Fibroblast of skin of left quadriceps (primary cell): ENCODE measurements at regions not wholly inside any gene's neighbourhood (a gene's known extent, or its start where the extent isn't known, plus 50 kb on each side); places are given as distances from the start of the nearest gene placed in this dataset.
"Not testable (repeated sequence)": the region's sequence is repeated elsewhere in the genome, so short reads cannot be mapped to it uniquely, and the experiment has no call there.

ENCODE experiments used
- DNase-seq, 2 experiments: peaks; one replicate each; pipeline ENCODE4 v3.0.0-alpha.2; 2013; ENCODE audit warnings: low read depth in 2 of 2

- peak; percentile 35 to 47 for DNase-seq
These were observed 56.7 kb upstream of the LRFN5 start for GRCh38 chr14:41549821-41550607.

DNA sequence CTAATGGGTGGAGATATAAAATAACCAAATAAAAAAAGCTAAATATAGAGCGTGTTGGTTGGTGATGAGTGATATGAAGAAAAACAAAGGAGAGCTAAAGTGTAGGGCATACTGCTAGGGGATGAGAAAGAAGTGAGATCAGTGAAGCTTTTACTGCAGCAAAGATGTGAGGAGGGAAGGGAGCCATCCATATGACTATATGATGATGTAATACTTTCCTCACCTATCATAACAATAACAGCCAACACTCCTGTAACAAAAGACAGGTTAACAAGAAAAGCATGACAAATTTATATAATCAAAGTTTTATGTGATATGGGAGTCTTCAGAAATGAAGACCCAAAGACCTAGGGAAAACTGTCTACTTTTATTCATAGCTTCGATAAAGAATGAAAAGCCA lies 57.4 kb upstream of the LRFN5 start:
- no peak for DNase-seq

GRCh38 chr14:41548666-41549065 lies 58.0 kb upstream of the LRFN5 start:
- no peak for DNase-seq

DNA sequence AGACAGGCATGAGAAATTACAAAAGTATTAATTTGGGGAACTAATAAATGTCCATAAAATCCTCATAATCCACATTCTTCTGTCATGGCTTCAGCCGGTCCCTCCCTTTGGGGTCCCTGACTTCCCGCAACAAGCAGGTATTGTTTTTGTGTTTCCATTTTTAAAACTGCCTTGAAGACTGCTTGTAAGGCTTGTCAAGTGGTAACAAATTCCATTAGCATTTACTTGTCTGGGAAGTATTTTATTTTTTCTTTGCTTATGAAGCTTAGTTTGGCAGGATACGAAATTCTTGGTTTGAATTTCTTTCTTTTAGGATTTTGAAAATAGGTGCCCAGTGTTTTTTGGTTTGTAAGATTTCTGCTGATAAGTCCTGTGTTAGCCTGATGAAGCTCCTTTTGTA lies 65.3 kb upstream of the LRFN5 start:
- DNase-seq: no peak

- no peak for DNase-seq
These were observed 74.4 kb upstream of the LRFN5 start for GRCh38 chr14:41532255-41532654.

DNA sequence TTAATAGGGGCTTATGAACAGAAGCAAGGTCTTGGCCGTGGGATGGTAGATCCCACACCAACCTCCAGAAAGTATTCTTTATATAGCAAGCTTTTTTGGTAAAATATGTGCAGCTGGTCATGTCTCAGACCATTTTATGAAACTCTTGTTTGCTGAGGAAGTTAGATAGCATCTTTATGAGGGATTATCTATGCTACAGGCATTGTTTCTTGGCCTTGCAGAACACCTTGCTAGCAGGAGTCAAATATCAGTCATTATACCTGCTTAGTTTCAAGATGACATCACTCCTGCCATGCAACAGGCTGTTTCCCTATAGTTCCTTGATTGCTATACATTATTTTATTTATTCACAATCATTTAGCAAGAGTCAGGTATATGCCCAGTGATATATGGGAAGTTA lies 84.8 kb upstream of the LRFN5 start:
- DNase-seq: no peak

DNA sequence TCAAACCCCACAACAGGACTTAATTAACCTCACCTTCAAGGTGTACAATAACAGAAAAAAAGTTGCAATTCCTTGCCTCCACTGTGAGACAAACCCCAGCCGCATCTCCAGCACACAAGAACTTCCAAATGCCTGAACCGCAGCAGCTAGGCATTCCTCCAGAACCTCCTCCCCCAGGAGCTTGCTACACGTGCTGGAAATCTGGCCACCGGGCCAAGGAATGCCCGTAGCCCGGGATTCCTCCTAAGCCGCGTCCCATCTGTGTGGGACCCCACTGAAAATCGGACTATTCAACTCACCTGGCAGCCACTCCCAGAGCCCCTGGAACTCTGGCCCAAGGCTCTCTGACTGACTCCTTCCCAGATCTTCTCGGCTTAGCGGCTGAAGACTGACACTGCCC lies 88.6 kb upstream of the LRFN5 start:
- DNase-seq: not testable (repeated sequence)

DNA sequence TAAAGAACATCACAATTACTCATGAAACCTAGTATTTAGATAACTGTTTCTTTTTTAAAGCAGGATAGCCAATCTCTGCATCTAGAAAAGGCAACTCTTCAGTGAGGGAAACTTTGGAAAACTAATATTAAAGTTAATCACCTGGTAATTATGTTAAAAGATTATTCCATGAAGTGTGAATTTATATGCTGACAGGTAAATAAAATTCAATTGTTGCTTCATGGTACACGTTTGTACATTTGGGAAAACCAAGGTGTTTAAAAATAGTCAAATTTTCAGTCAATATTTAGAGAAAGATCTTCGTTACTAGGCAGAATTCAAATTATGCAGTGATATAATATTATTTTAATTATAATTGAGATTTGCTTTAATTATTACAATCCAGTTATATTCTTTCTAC lies 100.1 kb upstream of the LRFN5 start:
- no peak for DNase-seq

- DNase-seq: no peak
These were observed 101.2 kb upstream of the LRFN5 start for GRCh38 chr14:41505491-41505890.

DNA sequence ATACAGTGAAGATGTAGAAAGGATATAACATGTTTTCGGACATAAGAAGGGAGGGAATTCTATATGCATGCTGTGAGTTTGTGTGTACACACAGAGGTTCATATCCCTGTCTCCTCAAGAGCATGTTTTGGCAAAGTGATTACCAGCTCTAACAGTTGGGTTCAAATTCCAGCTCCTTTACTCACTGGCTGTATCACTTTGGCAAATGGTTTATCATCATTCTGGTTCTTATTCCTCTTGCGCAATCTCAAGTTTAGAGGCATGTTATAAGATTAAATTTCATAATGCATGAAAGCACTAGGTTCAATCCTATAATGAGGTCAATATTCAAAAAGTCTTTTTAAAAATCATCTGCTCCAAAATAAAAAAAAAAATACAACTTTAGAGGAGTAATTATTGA lies 107.7 kb upstream of the LRFN5 start:
- no peak for DNase-seq

GRCh38 chr14:41490323-41490722 lies 116.4 kb upstream of the LRFN5 start:
- DNase-seq: no peak

GRCh38 chr14:41489315-41489972 lies 117.2 kb upstream of the LRFN5 start:
- no peak for DNase-seq

- DNase-seq: no peak
These were observed 118.3 kb upstream of the LRFN5 start for GRCh38 chr14:41488401-41488800.

GRCh38 chr14:41482861-41483260 lies 123.8 kb upstream of the LRFN5 start:
- no peak for DNase-seq

DNA sequence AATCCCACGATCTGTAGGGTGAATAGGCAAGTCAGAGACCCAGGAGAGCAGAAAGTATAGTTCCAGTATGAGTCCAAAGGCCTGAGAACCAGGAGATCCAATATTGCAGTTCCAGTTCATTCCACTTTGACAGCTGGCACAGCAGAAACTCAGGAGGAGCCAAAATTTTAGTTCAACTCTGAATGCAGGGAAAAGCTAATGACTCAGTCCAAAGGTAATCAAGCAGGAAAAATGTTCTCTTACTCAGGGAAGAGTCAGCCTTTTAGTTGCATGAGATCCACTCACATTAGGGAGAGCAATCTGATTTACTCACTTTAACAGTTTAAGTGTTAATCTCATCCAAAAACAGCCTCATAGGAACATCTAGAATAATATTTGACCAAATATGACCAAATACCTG lies 130.2 kb upstream of the LRFN5 start:
- DNase-seq: no peak

DNA sequence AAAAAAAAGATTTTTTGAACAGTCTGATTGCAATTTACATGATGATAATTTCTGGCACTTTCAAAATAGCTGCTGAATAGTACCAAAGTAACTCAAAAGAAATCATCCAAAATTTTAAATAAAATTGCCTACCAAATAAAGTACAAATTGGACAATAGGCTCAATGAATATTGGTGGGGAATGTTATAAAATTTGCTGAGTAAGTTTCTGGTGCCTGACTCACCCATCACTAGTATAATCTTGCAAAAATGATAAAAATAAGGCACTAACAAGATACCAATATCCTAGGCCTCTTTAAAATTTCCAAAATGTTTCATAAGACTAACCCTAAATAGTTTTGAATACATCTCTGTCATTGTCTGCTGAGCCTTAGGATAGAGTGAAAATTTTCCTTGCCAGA lies 145.3 kb upstream of the LRFN5 start:
- no peak for DNase-seq

DNA sequence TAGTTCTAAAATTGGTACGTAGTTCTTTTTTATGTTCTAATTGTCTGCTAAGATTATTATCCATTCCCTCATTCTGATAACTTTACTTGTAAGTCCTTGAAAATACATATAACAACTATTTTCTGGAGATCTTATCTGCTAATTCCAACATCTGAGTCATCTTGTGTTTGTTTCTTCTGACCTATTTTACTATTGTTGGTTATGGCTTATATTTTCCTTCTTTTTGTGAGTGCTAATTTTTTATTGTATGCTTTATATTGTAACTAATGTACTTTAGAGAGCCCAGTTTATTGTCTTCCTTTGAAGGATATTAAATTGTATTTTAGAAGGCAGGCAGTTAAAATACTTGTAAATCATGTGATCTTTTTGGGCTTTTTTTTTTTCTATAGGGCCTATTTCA lies 149.3 kb upstream of the LRFN5 start:
- DNase-seq: no peak

GRCh38 chr14:41449066-41449465 lies 157.6 kb upstream of the LRFN5 start:
- no peak for DNase-seq

DNA sequence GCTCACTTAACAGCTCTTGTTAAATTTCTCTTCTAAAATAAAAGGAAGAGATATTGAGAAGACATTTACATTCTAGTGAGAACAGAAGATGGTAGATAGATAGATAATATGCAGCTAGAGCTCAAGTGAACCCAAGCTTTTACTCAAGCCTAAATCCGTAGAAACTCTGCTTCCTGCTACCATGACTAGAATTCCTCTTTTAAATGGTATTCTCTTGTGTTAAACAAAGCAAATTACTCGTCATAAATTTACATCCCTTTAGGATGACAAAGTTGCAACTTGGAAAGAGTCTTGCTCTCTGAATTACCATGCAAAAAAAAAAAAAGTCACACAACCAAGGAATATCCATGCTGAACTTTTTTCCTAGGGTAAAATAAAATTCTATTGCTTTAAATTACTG lies 160.7 kb upstream of the LRFN5 start:
- DNase-seq: no peak

GRCh38 chr14:41423503-41423902 lies 183.2 kb upstream of the LRFN5 start:
- no peak for DNase-seq

GRCh38 chr14:41421308-41421707 lies 185.4 kb upstream of the LRFN5 start:
- DNase-seq: not testable (repeated sequence)

GRCh38 chr14:41419709-41420108 lies 187.0 kb upstream of the LRFN5 start:
- no peak for DNase-seq

GRCh38 chr14:41418851-41419250 lies 187.8 kb upstream of the LRFN5 start:
- no peak for DNase-seq

GRCh38 chr14:41409806-41410205 lies 196.9 kb upstream of the LRFN5 start:
- no peak for DNase-seq
